K562 (cell line): ENCODE measurements at regions not wholly inside any gene's neighbourhood (a gene's known extent, or its start where the extent isn't known, plus 50 kb on each side); places are given as distances from the start of the nearest gene placed in this dataset.

ENCODE experiments used
- ADNP ChIP-seq: fragments of 200-800 bp; sonication (Bioruptor generic); IDR thresholded peaks from 2 replicates; pipeline ENCODE4 v1.6.1; 2016; ENCODE audit warnings: missing genetic modification characterization, missing compliant biosample characterization
- BACH1 ChIP-seq: fragments of 200-800 bp; sonication (Bioruptor generic); IDR thresholded peaks from 2 replicates; pipeline ENCODE4 v1.6.1; 2016; ENCODE audit warnings: missing genetic modification characterization, missing compliant biosample characterization
- BMI1 ChIP-seq: fragments of 150-350 bp; IDR thresholded peaks from 2 replicates; pipeline ENCODE4 v1.6.1; 2014; ENCODE audit warnings: low read length
- CREM ChIP-seq: IDR thresholded peaks from 2 replicates; pipeline ENCODE4 v1.6.1; 2014; ENCODE audit warnings: antibody characterized with exemption, low read depth
- CTCF ChIP-seq, 3 experiments: IDR thresholded peaks in 2 of 3; conservative IDR thresholded peaks in 1 of 3; 2 replicates each; pipeline ENCODE4 v1.5.1; 2011 to 2012; ENCODE audit warnings: low read length in 3 of 3, mild to moderate bottlenecking in 3 of 3, control low read depth in 2 of 3, improper control_type of control experiment in 1 of 3, inconsistent platforms in 1 of 3, low read depth in 1 of 3, mixed read lengths in 1 of 3, moderate library complexity in 1 of 3; ENCODE audit not compliant: insufficient read depth in 2 of 3
- FUS ChIP-seq: fragments of 200-400 bp; formaldehyde crosslinking; optimal IDR thresholded peaks from 2 replicates; pipeline ENCODE3; 2017; ENCODE audit warnings: low read depth, low read length
- GTF2A2 ChIP-seq: IDR thresholded peaks from 2 replicates; pipeline ENCODE4 v1.6.1; 2016; ENCODE audit warnings: mild to moderate bottlenecking, missing genetic modification characterization, missing compliant biosample characterization
- MLX ChIP-seq, 2 experiments: fragments of 450-650 bp in 1 of 2; sonication (generic) in 1 of 2; formaldehyde crosslinking; conservative IDR thresholded peaks; 2 replicates each; pipeline versions ENCODE4 v1.4.0 to v1.8.1; 2020 to 2022; ENCODE audit warnings: mild to moderate bottlenecking in 1 of 2, missing genetic modification reagents in 1 of 2
- POLR2AphosphoS5 ChIP-seq: IDR thresholded peaks from 2 replicates; pipeline ENCODE4 v1.6.1; 2011; ENCODE audit warnings: mild to moderate bottlenecking, low read depth, low read length, moderate library complexity; ENCODE audit not compliant: control insufficient read depth, insufficient read depth
- SMC3 ChIP-seq: conservative IDR thresholded peaks from 2 replicates; pipeline ENCODE4 v1.6.1; 2011; ENCODE audit warnings: low read depth, low read length, improper control_type of control experiment; ENCODE audit not compliant: insufficient read depth
- SOX6 ChIP-seq: fragments of 450-650 bp; IDR thresholded peaks from 2 replicates; pipeline ENCODE4 v1.6.1; 2014; ENCODE audit warnings: mild to moderate bottlenecking
- ZNF274 ChIP-seq: IDR thresholded peaks from 2 replicates; pipeline ENCODE4 v1.6.1; 2011; ENCODE audit warnings: low read depth, mild to moderate bottlenecking, low read length, moderate library complexity, borderline replicate concordance
- ZNF77 ChIP-seq: fragments of 250-450 bp; sonication (Bioruptor Pico); IDR thresholded peaks from 2 replicates; pipeline ENCODE4 v1.5.0; 2020
- ZNF785 ChIP-seq: fragments of 250-450 bp; sonication (Bioruptor Pico); IDR thresholded peaks from 2 replicates; pipeline ENCODE4 v1.4.0; 2020; ENCODE audit warnings: mild to moderate bottlenecking

- no peak for TF ChIP-seq FUS
- TF ChIP-seq ADNP (tag): no peak
- TF ChIP-seq ZNF77 (CRISPR knock-in tag): no peak
- no peak for TF ChIP-seq CTCF (IDR thresholded peaks at IDR 0.05 in 2 of 3, conservative IDR thresholded peaks at IDR 0.05 in 1 of 3; ENCODE audit: insufficient read depth in 2 of 3, low read depth in 1 of 3, low read length in 3 of 3)
- no peak for TF ChIP-seq BACH1 (tag)
- TF ChIP-seq GTF2A2 (tag): no peak
- TF ChIP-seq SMC3: no peak
- no peak for TF ChIP-seq ZNF274
- no peak for TF ChIP-seq BMI1
- TF ChIP-seq MLX (CRISPR knock-in tag; conservative IDR thresholded peaks at IDR 0.05): no peak
- no peak for TF ChIP-seq POLR2AphosphoS5
- TF ChIP-seq CREM: no peak
- no peak for TF ChIP-seq ZNF785
- no peak for TF ChIP-seq SOX6
Measured at GRCh38 chr18:67260841-67261240, 255.7 kb downstream of the DSEL start.
